HL-60 (cell line): ENCODE measurements at regions not wholly inside any gene's neighbourhood (a gene's known extent, or its start where the extent isn't known, plus 50 kb on each side); places are given as distances from the start of the nearest gene placed in this dataset.

Experiments used
- CTCF ChIP-seq: IDR thresholded peaks from one replicate; pipeline ENCODE4 v1.5.1; 2011; ENCODE audit warnings: low read length, control low read depth, inconsistent platforms; ENCODE audit not compliant: insufficient read depth
- POLR2AphosphoS5 ChIP-seq: IDR thresholded peaks from 2 replicates; pipeline ENCODE4 v1.6.1; 2012; ENCODE audit warnings: low read depth

- no peak for TF ChIP-seq CTCF
- TF ChIP-seq POLR2AphosphoS5, result no peak
Observed at GRCh38 chr13:53121131-53121773, 92.6 kb downstream of the OLFM4 start.
